ENCODE measurements at regions not wholly inside any gene's neighbourhood (a gene's known extent, or its start where the extent isn't known, plus 50 kb on each side); places are given as distances from the start of the nearest gene placed in this dataset.

- TF ChIP-seq CTCF (IDR thresholded peaks at IDR 0.05) (no peak), ZFX (IDR thresholded peaks at IDR 0.05; ENCODE audit: borderline replicate concordance) (no peak)
Observed at GRCh38 chrX:81354954-81355353, 153.1 kb downstream of the SH3BGRL start.

Measured in 22Rv1 (cell line).